ENCODE measurements at regions not wholly inside any gene's neighbourhood (a gene's known extent, or its start where the extent isn't known, plus 50 kb on each side); places are given as distances from the start of the nearest gene placed in this dataset.

DNA sequence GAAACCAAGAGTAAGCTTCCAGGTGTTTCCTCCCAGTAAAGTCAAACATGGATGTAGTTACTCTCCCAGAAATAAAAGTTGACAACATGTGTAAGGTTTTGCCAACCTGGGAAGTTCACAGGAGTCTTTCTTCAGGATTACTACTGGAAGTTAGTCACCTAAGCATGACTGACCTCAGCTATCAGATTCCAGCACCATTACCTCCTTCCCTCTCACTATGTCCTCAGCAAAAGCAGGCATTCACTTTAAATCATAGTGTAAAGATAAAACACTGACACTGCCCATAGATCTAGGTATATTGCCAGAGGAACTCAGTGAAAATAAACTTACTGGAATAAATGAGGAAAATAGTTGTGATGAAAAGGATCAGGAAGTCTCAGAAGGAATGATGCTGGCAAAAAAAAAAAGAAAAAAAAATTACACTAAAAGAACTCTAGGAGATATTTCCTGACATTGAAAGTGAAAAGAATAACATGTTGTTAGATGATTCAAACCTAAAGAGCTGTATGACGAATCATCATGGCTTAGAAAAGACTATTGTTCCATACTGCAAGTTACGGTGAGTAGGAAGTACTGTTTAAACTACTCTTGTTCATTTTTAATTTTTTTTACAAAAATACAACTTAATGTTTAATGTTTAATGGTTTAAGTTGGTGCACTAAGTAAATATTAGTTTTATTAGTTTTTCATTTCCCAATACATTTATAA, 484.5 kb upstream of the ZNF804A start:
- no peaks in the 10 kb centered on the region for H4K20me1 ChIP-seq (ENCODE audit: insufficient read depth)
- H3K27ac ChIP-seq (ENCODE audit: low read length), result no peak overlapping the region
- H3F3A ChIP-seq (ENCODE audit: insufficient read depth, low read length, poor library complexity, severe bottlenecking), result no peaks in the 10 kb centered on the region
- H2AFZ ChIP-seq (ENCODE audit: low read depth, low read length), result no peak overlapping the region
- no peaks in the 10 kb centered on the region for H3K36me3 ChIP-seq (ENCODE audit: insufficient read depth, low read length)
- TF ChIP-seq, protein P1, sequence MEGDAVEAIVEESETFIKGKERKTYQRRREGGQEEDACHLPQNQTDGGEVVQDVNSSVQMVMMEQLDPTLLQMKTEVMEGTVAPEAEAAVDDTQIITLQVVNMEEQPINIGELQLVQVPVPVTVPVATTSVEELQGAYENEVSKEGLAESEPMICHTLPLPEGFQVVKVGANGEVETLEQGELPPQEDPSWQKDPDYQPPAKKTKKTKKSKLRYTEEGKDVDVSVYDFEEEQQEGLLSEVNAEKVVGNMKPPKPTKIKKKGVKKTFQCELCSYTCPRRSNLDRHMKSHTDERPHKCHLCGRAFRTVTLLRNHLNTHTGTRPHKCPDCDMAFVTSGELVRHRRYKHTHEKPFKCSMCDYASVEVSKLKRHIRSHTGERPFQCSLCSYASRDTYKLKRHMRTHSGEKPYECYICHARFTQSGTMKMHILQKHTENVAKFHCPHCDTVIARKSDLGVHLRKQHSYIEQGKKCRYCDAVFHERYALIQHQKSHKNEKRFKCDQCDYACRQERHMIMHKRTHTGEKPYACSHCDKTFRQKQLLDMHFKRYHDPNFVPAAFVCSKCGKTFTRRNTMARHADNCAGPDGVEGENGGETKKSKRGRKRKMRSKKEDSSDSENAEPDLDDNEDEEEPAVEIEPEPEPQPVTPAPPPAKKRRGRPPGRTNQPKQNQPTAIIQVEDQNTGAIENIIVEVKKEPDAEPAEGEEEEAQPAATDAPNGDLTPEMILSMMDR (IDR thresholded peaks at IDR 0.05; ENCODE audit: poor library complexity, severe bottlenecking), result no peak
- TF ChIP-seq RAD21 (conservative IDR thresholded peaks at IDR 0.05) (no peak), EZH2 (IDR thresholded peaks at IDR 0.05; ENCODE audit: borderline replicate concordance, insufficient read depth, low read length, poor library complexity, severe bottlenecking) (no peak), MXI1 (conservative IDR thresholded peaks at IDR 0.05; ENCODE audit: poor library complexity, severe bottlenecking) (no peak), POLR2AphosphoS5 (IDR thresholded peaks at IDR 0.05) (no peak), SMC3 (conservative IDR thresholded peaks at IDR 0.05; ENCODE audit: poor library complexity) (no peak), EP300 (conservative IDR thresholded peaks at IDR 0.05; ENCODE audit: poor library complexity, severe bottlenecking) (no peak), TAF1 (IDR thresholded peaks at IDR 0.05; ENCODE audit: low read depth) (no peak)
- TF ChIP-seq, protein P2, sequence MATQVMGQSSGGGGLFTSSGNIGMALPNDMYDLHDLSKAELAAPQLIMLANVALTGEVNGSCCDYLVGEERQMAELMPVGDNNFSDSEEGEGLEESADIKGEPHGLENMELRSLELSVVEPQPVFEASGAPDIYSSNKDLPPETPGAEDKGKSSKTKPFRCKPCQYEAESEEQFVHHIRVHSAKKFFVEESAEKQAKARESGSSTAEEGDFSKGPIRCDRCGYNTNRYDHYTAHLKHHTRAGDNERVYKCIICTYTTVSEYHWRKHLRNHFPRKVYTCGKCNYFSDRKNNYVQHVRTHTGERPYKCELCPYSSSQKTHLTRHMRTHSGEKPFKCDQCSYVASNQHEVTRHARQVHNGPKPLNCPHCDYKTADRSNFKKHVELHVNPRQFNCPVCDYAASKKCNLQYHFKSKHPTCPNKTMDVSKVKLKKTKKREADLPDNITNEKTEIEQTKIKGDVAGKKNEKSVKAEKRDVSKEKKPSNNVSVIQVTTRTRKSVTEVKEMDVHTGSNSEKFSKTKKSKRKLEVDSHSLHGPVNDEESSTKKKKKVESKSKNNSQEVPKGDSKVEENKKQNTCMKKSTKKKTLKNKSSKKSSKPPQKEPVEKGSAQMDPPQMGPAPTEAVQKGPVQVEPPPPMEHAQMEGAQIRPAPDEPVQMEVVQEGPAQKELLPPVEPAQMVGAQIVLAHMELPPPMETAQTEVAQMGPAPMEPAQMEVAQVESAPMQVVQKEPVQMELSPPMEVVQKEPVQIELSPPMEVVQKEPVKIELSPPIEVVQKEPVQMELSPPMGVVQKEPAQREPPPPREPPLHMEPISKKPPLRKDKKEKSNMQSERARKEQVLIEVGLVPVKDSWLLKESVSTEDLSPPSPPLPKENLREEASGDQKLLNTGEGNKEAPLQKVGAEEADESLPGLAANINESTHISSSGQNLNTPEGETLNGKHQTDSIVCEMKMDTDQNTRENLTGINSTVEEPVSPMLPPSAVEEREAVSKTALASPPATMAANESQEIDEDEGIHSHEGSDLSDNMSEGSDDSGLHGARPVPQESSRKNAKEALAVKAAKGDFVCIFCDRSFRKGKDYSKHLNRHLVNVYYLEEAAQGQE (IDR thresholded peaks at IDR 0.05; ENCODE audit: borderline replicate concordance), result no peak
- H3K9me3 ChIP-seq (ENCODE audit: low read length), result no peaks in the 10 kb centered on the region
- no peaks in the 10 kb centered on the region for H3K9me2 ChIP-seq (ENCODE audit: insufficient read depth, low read length)
- no peak overlapping the region for H3K9ac ChIP-seq (ENCODE audit: low read length)
- no peaks in the 10 kb centered on the region for H3K79me2 ChIP-seq (replicated peaks; ENCODE audit: insufficient read depth, low read length)
- no peak overlapping the region for H3K4me3 ChIP-seq (ENCODE audit: low read length)
- no peaks in the 10 kb centered on the region for H3K27me3 ChIP-seq (ENCODE audit: insufficient read depth, low read depth, low read length)
- no peak overlapping the region for H3K4me2 ChIP-seq (ENCODE audit: low read length)

DNA sequence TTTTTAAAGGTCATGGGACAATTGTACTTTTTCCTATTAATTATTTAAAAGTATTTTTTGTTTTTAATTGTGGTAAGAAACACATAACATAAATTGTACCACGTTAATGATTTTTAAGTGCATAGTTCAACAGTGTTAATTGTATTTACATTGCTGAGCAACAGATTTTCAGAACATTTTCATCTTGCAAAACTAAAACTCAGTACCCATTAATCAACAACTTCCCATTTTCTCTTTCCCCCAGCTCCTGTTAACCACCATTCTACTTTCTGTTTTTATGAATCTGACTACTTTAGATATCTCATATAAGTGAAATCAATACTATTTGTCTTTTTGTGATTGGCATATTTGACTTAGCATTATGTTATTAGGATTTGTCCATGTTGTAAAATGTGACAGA, 483.9 kb upstream of the ZNF804A start:
- Histone ChIP-seq H4K20me1 (ENCODE audit: insufficient read depth) (no peaks in the 10 kb centered on the region), H3K27ac (ENCODE audit: low read length) (no peak overlapping the region), H3F3A (ENCODE audit: insufficient read depth, low read length, poor library complexity, severe bottlenecking) (no peaks in the 10 kb centered on the region), H3K4me2 (ENCODE audit: low read length) (no peak overlapping the region), H3K36me3 (ENCODE audit: insufficient read depth, low read length) (no peaks in the 10 kb centered on the region), H3K27me3 (ENCODE audit: insufficient read depth, low read depth, low read length) (no peaks in the 10 kb centered on the region), H3K4me3 (ENCODE audit: low read length) (no peak overlapping the region), H3K9ac (ENCODE audit: low read length) (no peak overlapping the region), H3K79me2 (replicated peaks; ENCODE audit: insufficient read depth, low read length) (no peaks in the 10 kb centered on the region), H2AFZ (ENCODE audit: low read depth, low read length) (no peak overlapping the region), H3K9me3 (ENCODE audit: low read length) (no peaks in the 10 kb centered on the region), H3K9me2 (ENCODE audit: insufficient read depth, low read length) (no peaks in the 10 kb centered on the region)
- TF ChIP-seq POLR2AphosphoS5 (IDR thresholded peaks at IDR 0.05), result no peak
- no peak for TF ChIP-seq MXI1 (conservative IDR thresholded peaks at IDR 0.05; ENCODE audit: poor library complexity, severe bottlenecking)
- no peak for TF ChIP-seq EZH2 (IDR thresholded peaks at IDR 0.05; ENCODE audit: borderline replicate concordance, insufficient read depth, low read length, poor library complexity, severe bottlenecking)
- TF ChIP-seq EP300 (conservative IDR thresholded peaks at IDR 0.05; ENCODE audit: poor library complexity, severe bottlenecking), result no peak
- TF ChIP-seq, protein P1 (IDR thresholded peaks at IDR 0.05; ENCODE audit: poor library complexity, severe bottlenecking), result no peak
- no peak for TF ChIP-seq RAD21 (conservative IDR thresholded peaks at IDR 0.05)
- TF ChIP-seq, protein P2 (IDR thresholded peaks at IDR 0.05; ENCODE audit: borderline replicate concordance), result no peak
- no peak for TF ChIP-seq TAF1 (IDR thresholded peaks at IDR 0.05; ENCODE audit: low read depth)
- no peak for TF ChIP-seq SMC3 (conservative IDR thresholded peaks at IDR 0.05; ENCODE audit: poor library complexity)
